Sigmoid colon (tissue), 4 donors: ENCODE measurements at regions not wholly inside any gene's neighbourhood (a gene's known extent, or its start where the extent isn't known, plus 50 kb on each side); places are given as distances from the start of the nearest gene placed in this dataset.

ENCODE experiments used
- CTCF ChIP-seq, 4 experiments: fragments of 450-650 bp in 3 of 4; fragments of 200-600 bp in 1 of 4; IDR thresholded peaks; one replicate each; pipeline ENCODE4 v1.5.1; 2016 to 2019; ENCODE audit warnings: antibody characterized with exemption in 4 of 4, mild to moderate bottlenecking in 3 of 4, moderate library complexity in 2 of 4
- EP300 ChIP-seq, 4 donors: sonication (generic); formaldehyde crosslinking; IDR thresholded peaks; one replicate each; pipeline ENCODE4 v1.6.1; 2017; ENCODE audit warnings: antibody characterized with exemption in 4 of 4
- POLR2AphosphoS5 ChIP-seq, 4 donors: sonication (generic); formaldehyde crosslinking; IDR thresholded peaks; one replicate each; pipeline ENCODE4 v1.6.1; 2017; ENCODE audit warnings: antibody characterized with exemption in 4 of 4

DNA sequence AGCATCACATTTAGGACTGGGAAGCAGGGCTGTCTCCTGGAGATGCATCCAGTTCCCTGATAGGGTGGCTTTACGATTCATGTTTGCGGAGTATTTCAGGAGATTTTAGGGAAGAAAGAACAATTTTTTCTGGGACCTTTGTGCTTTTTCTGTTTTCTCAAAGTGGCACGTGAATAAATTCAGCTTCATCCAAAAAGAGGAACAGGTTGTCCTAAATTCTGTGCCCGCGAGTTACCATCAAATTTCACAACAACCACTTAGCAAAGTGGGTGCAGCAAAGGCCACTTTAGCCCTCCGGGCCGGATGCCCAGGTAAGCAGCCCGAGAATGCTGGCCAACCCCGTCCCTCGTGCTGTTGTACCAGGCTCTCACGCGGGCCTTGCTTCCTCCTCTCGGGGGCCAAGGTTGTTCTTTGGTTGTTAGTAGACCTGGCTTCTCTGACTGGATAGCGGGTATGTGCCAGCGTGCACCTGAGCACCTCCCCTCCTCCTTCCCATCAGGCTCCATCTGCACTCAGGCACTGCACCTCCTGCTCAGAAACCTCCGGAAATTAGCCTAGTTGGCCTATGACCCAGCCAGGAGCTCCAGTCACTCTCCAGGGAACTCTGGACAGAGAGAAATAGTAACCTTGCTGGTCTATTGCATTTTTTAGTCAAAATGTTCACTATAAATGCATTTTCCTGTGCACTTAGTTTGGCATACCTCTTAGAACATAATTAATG is 83.0 kb downstream of the CMPK2 start:
- TF ChIP-seq CTCF (IDR thresholded peaks at IDR 0.05): no peak
- TF ChIP-seq EP300 (IDR thresholded peaks at IDR 0.05): no peak
- no peak for TF ChIP-seq POLR2AphosphoS5 (IDR thresholded peaks at IDR 0.05)
